WTC11 (cell line): ENCODE measurements at regions not wholly inside any gene's neighbourhood (a gene's known extent, or its start where the extent isn't known, plus 50 kb on each side); places are given as distances from the start of the nearest gene placed in this dataset.

ENCODE experiments used
- ATAC-seq: fragments of 200-7000 bp; cut with Tn5 transposase; 2 replicates; pipeline ENCODE4 v1.10.0; 2021; ENCODE audit warnings: mild to moderate bottlenecking, moderate library complexity
- CTCF ChIA-PET: fragments of 300-600 bp; sonication (Branson Sonifier 250); formaldehyde crosslinking; loops from one replicate; lab custom pipeline; 2021; ENCODE audit warnings: antibody characterized with exemption; lab: Charles Lee
- POLR2A ChIA-PET: fragments of 350-600 bp; sonication (Branson Sonifier 250); formaldehyde crosslinking; loops from one replicate; lab custom pipeline; 2021; ENCODE audit warnings: antibody characterized with exemption; lab: Charles Lee
- DNase-seq: peaks from one replicate; pipeline ENCODE4 v3.0.0; 2021; ENCODE audit warnings: low spot score
- H3K27ac Mint-ChIP-seq: 2 replicates; pipeline ENCODE4 v1.8.0; 2021; ENCODE audit warnings: mixed read lengths
- H3K27me3 Mint-ChIP-seq: 2 replicates; pipeline ENCODE4 v1.8.0; 2021; ENCODE audit warnings: low read depth, mild to moderate bottlenecking, moderate library complexity, mixed read lengths
- H3K36me3 Mint-ChIP-seq: 2 replicates; pipeline ENCODE4 v1.8.0; 2021; ENCODE audit warnings: mixed read lengths
- H3K4me1 Mint-ChIP-seq: 2 replicates; pipeline ENCODE4 v1.8.0; 2022; ENCODE audit warnings: mixed read lengths
- H3K4me3 Mint-ChIP-seq: 2 replicates; pipeline ENCODE4 v1.8.0; 2021; ENCODE audit warnings: mild to moderate bottlenecking, moderate library complexity, mixed read lengths
- H3K9me3 Mint-ChIP-seq: 2 replicates; pipeline ENCODE4 v1.8.0; 2021; ENCODE audit warnings: mixed read lengths
- ARID4B ChIP-seq: sonication (generic); formaldehyde crosslinking; IDR thresholded peaks from 2 replicates; pipeline ENCODE4 v1.8.0; 2023; ENCODE audit warnings: missing genetic modification reagents, mild to moderate bottlenecking, borderline replicate concordance
- FOXP4 ChIP-seq: sonication (generic); formaldehyde crosslinking; IDR thresholded peaks from 2 replicates; pipeline ENCODE4 v1.8.0; 2022; ENCODE audit warnings: mild to moderate bottlenecking, missing genetic modification reagents
- GABPB1 ChIP-seq: sonication (generic); formaldehyde crosslinking; IDR thresholded peaks from 2 replicates; pipeline ENCODE4 v1.8.1; 2023; ENCODE audit warnings: mild to moderate bottlenecking, missing genetic modification reagents
- JAZF1 ChIP-seq: fragments of 250-450 bp; sonication (Bioruptor Pico); IDR thresholded peaks from 2 replicates; pipeline ENCODE4 v1.9.0; 2021; ENCODE audit warnings: moderate library complexity, mild to moderate bottlenecking, inconsistent platforms
- NFE2L1 ChIP-seq: sonication (generic); formaldehyde crosslinking; IDR thresholded peaks from 2 replicates; pipeline ENCODE4 v1.8.1; 2023; ENCODE audit warnings: missing genetic modification reagents
- OVOL2 ChIP-seq: fragments of 250-450 bp; sonication (Bioruptor Pico); IDR thresholded peaks from 2 replicates; pipeline ENCODE4 v1.9.0; 2021; ENCODE audit warnings: mild to moderate bottlenecking, borderline replicate concordance
- PRRX2 ChIP-seq: fragments of 250-450 bp; sonication (Bioruptor Pico); IDR thresholded peaks from 2 replicates; pipeline ENCODE4 v1.8.0; 2021; ENCODE audit warnings: mild to moderate bottlenecking
- RELA ChIP-seq: sonication (generic); formaldehyde crosslinking; IDR thresholded peaks from 2 replicates; pipeline ENCODE4 v1.8.1; 2022; ENCODE audit warnings: missing genetic modification reagents, mild to moderate bottlenecking, borderline replicate concordance
- ZBTB21 ChIP-seq: sonication (generic); formaldehyde crosslinking; IDR thresholded peaks from 2 replicates; pipeline ENCODE4 v1.8.1; 2023; ENCODE audit warnings: mild to moderate bottlenecking, missing genetic modification reagents, borderline replicate concordance
- ZBTB43 ChIP-seq: sonication (generic); formaldehyde crosslinking; IDR thresholded peaks from 2 replicates; pipeline ENCODE4 v1.8.1; 2023; ENCODE audit warnings: mild to moderate bottlenecking, missing genetic modification reagents
- ZMAT4 ChIP-seq: fragments of 250-450 bp; sonication (Bioruptor Pico); IDR thresholded peaks from 2 replicates; pipeline ENCODE4 v1.9.0; 2021; ENCODE audit warnings: mild to moderate bottlenecking
- ZNF121 ChIP-seq: sonication (generic); formaldehyde crosslinking; IDR thresholded peaks from 2 replicates; pipeline ENCODE4 v1.8.0; 2023; ENCODE audit warnings: missing genetic modification reagents
- ZNF532 ChIP-seq: fragments of 250-450 bp; sonication (Bioruptor Pico); IDR thresholded peaks from 2 replicates; pipeline ENCODE4 v1.9.0; 2021; ENCODE audit warnings: mild to moderate bottlenecking, borderline replicate concordance
- ZSCAN18 ChIP-seq: fragments of 250-450 bp; sonication (Bioruptor Pico); IDR thresholded peaks from 2 replicates; pipeline ENCODE4 v2.1.2; 2022; ENCODE audit warnings: mild to moderate bottlenecking, moderate library complexity
- TF ChIP-seq, protein P1 (sequence below): sonication (generic); formaldehyde crosslinking; IDR thresholded peaks from 2 replicates; pipeline ENCODE4 v1.8.1; 2023; ENCODE audit warnings: mild to moderate bottlenecking, missing genetic modification reagents, moderate library complexity

DNA sequence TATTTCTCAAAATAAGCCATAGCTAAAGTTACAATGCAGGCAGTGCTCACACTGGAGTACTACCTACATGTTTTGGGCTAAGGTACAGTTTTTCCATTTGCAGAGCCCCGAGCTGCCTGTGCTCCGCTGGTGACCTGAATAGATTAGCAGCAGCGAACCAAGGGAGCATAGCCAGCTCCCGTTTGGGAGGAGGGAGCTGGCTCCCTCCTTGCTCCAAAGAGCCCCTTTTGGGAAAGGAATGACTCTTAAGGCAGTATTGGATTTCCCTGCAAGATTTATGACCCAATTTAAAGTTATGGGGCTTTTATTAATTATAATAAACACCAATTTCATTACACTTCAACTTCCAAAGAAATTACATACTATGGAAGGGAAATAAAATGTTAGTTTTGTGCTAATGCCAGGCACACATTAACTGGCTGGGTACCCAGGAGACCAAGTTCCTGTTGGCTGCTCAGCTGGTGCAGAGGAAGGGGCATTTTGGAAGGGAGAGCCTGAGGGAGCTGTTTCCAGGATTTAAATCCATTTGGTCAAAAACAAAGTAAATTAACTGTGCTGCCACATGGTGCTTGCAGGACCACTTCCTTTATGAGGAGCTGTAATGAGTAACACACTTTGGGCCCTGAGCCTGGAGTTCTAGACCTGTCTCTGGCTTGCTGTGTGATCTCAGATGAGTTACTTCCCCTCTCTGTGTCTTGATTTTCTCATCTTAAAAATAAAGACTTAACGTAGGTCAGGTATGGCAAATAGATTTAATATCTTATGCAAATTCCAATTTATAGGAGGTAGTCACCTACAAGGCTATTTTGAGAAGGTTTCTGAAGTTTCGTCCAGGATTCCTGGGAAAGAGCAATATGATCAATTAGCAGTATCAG, 362.1 kb upstream of the CCL2 start:
- no peak for DNase-seq
- Mint-ChIP-seq H3K27ac (no peak overlapping the region), H3K9me3 (no peaks in the 10 kb centered on the region), H3K27me3 (peaks cover 5% of the 10 kb centered on the region), H3K4me3 (no peak overlapping the region), H3K36me3 (no peaks in the 10 kb centered on the region), H3K4me1 (peaks cover 31% of the 10 kb centered on the region)
- POLR2A ChIA-PET: no interaction called here
- no peak for TF ChIP-seq GABPB1 (CRISPR knock-in tag)
- TF ChIP-seq, protein P1, sequence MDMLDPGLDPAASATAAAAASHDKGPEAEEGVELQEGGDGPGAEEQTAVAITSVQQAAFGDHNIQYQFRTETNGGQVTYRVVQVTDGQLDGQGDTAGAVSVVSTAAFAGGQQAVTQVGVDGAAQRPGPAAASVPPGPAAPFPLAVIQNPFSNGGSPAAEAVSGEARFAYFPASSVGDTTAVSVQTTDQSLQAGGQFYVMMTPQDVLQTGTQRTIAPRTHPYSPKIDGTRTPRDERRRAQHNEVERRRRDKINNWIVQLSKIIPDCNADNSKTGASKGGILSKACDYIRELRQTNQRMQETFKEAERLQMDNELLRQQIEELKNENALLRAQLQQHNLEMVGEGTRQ (CRISPR knock-in tag): no peak
- TF ChIP-seq JAZF1: no peak
- TF ChIP-seq ZMAT4: no peak
- TF ChIP-seq NFE2L1 (CRISPR knock-in tag): no peak
- TF ChIP-seq ZNF121 (CRISPR knock-in tag): no peak
- TF ChIP-seq ARID4B (CRISPR knock-in tag): no peak
- no peak for TF ChIP-seq ZBTB43
- TF ChIP-seq ZSCAN18: no peak
- TF ChIP-seq ZBTB21 (CRISPR knock-in tag): no peak
- no peak for TF ChIP-seq ZNF532 (CRISPR knock-in tag)
- no peak for TF ChIP-seq PRRX2 (CRISPR knock-in tag)
- TF ChIP-seq RELA (CRISPR knock-in tag): no peak
- TF ChIP-seq OVOL2: no peak
- TF ChIP-seq FOXP4 (CRISPR knock-in tag): no peak
- TF ChIP-seq, all 79 proteins: peak for 0
- ATAC-seq: peak; percentile 46; the same call in 1 of the 2 replicates
- CTCF ChIA-PET: no interaction called here
